Glomerular visceral epithelial cell (primary cell): ENCODE measurements at regions not wholly inside any gene's neighbourhood (a gene's known extent, or its start where the extent isn't known, plus 50 kb on each side); places are given as distances from the start of the nearest gene placed in this dataset.
A peak's percentile ranks its signal among the peaks of the same experiment; 100 is the strongest.
"Not testable (repeated sequence)": the region's sequence is repeated elsewhere in the genome, so short reads cannot be mapped to it uniquely, and the experiment has no call there.

Experiments
- DNase-seq: peaks from one replicate; pipeline ENCODE4 v3.0.0-alpha.2; 2016; ENCODE audit errors: extremely low spot score

DNA sequence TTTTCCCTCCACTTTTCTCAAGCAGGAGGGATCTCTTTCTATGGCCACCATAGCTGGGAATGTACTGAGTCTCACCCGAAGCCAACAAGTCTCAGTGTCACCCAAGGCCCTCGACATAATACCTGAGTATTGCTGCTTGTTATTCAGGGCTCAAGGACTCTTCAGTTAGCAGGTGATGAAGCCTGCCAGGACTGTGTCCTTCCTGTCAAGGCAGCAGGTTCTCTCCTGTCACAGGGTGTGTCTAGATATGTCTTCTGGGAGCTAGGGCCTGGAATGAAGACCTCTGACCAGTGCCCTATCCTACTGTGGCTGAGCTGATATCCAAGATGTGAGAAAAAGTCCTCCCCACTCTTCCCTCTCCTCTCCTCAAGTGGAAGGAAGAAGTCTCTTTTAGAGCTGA lies 391.0 kb upstream of the DIPK2B start:
- no peak for DNase-seq

DNA sequence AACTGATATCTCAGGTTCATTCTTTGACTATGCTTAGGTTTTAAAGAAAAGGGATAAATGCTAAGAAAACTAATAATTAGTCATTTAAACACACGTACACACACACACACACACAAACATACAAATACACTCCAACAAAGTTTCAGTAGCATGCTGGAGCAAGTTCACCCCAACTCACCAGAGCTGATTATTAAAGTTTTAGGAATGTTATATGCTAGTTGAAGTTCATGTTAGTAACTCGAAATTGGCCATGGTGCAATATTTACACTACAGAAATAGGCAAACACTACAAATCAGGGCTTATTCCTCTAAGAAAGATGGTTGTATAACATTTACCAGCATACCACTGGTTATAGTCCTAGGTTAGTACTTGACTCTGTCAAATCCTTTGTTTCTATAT lies 384.0 kb upstream of the DIPK2B start:
- no peak for DNase-seq

DNA sequence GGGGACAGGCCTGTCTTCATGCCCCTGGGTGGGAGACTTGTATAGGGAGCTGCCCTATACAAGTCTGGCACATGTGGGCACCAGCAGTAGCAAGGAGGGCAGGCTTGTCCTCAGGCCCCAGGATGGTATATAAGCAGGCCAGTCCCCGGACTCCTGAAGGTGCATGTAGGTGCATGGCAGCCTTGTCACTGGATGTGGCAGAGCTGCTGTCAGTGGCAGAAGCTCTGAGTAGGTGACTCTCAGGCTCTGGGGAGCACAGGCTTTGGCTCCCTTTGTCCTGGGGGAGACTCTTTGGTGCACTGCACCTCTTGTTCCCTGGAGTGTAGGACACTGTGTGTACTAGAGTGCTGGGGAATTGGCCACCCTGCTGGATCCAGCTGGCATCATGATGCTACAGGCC lies 376.7 kb upstream of the DIPK2B start:
- DNase-seq = no peak

DNA sequence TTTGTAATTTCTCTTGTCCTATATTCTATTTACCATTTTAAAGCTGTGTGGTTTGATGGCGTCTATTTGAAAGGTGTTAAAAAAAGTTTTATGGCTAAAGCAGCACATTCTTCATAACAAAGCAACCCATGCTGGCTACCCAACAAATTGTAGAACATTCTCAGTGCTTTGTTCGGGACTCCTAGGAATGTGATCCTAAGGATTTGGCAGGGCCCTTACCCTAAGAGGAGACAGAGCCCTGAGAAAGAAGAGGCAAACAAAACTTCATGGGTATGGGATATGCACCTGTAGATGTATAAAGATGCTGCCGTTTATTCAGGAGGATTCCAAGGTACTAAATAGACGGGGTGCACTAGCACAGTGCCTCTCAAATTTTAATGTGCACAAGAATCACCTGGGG lies 370.8 kb upstream of the DIPK2B start:
- no peak for DNase-seq

DNA sequence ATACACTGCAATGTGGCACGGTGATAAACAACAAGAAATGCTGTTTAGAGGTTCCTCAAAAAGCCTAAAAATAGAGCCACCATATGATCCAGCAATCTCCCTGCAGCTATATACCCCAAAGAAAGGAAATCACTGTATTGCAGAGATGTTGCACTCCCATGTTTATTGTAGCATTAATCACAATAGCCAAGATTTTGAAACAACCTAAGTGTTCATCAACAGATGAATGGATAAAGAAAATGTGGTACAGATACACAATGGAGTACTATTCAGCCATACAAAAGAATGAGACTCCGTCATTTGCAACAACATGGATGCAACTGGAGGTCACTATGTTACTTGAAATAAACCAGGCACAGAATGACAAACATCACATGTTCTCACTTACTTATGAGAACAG lies 365.8 kb upstream of the DIPK2B start:
- no peak for DNase-seq

DNA sequence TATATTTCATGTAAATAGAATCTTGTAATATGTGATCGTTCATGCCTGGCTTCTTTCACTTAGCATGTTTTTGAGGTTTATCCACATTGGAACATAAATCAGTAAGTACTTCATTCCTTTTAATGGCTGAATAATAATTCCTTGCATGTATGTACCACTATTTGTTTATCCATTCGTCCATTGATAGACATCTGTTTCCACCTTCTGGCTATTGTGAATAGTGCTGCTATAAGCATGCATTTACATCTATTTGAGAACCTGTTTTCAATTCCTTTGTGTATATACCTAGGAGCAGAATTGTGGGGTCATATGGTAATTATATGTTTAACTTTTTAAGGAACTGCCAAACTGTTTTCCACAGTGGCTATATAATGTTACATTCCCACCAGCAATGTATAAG lies 356.7 kb upstream of the DIPK2B start:
- no peak for DNase-seq

- no peak for DNase-seq
These were observed 354.1 kb upstream of the DIPK2B start for GRCh38 chrX:45554736-45555135.

DNA sequence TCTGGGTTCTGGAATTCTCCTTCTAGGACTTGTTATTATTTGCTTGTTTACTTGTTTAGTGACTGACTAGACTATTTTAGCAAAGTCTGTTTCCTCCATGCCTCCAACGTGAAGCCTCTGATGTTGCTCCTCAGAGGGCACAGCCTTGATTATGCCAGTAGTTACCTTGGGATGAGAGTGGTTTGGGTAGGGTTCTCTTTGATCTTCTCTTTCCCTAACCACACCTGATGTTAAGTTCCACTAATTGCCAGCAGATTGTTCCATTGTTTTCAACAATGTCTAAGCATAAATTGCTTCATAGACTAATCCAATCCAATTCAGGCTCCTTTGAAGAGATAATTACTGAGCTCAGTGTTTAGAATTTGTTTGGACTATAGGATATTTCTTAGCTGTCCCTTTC lies 352.7 kb upstream of the DIPK2B start:
- DNase-seq = no peak

DNA sequence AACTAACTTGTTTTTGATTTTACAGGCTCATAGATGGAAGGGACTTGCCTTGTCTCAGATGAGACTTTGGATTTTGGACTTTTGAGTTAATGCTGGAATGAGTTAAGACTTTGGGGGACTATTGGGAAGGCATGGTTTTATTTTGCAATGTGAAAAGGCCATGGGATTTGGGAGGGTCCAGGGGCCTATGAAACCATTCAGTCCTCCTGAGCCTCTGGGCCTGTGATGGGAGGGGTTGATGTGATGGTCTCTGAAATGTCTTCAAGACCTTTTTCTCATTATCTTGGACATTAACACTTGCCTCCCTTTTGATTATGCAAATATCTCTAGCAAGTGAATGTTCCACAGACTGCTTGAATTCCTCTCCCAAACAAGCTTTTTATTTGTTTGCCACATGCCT lies 346.0 kb upstream of the DIPK2B start:
- not testable (repeated sequence) for DNase-seq

DNA sequence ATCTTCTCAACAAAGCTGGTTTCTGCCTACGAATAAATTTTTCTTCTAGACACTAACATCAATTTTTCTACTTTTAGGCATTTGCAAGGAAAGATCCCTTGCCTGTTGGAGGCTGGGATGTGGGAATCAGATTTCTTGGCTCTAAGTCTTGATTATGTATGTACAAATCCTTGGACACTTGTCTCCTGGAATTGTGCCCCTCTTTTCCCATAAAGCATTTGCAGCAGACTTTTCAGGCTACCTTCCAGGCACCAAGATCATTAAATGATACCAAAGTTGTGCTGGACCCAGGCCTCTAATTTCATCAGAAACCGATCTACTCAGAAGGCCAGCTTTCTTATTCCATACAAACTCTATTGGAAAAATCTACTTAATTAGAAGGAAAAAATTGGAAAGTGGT lies 339.5 kb upstream of the DIPK2B start:
- DNase-seq = no peak

- no peak for DNase-seq
These were observed 337.3 kb upstream of the DIPK2B start for GRCh38 chrX:45537936-45538335.

- DNase-seq = no peak
These were observed 327.2 kb upstream of the DIPK2B start for GRCh38 chrX:45527834-45528233.

DNA sequence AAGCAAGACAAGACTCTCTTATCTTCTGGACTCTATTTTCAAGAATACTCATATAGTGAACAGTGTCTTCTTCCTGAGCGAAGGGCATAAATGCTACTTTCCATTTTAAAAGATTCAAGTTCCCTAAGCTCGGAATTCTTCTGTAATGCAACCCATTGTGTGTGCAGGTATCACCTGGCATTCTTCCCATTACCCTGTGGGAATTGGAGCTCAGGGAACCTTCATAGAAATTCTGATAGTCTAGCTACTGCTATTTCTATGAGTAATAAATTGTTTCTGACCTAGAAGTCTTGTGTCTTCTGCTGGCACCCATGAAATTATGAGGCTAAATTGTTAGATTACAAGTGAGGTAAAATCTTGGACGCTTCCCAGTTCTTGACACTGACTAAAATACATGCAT lies 324.1 kb upstream of the DIPK2B start:
- no peak for DNase-seq

DNA sequence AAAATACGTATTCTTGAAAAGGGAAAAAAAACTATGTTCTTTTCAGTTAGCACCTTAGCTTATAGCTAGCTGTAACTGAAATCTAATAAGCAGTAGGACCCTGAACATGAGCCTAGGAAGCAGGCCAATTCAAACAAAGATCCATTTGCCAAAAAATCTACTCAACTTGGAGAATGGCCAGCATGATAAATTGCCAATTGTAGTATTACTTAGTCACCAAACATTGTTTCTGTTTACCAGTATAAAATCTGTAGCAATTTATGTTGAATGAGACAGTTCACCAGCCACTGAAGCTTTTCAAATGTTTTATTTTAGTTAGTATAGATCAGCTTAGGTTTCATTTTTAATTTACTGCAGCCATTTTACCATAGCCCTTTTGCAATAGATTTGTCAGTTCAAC lies 323.6 kb upstream of the DIPK2B start:
- no peak for DNase-seq

DNA sequence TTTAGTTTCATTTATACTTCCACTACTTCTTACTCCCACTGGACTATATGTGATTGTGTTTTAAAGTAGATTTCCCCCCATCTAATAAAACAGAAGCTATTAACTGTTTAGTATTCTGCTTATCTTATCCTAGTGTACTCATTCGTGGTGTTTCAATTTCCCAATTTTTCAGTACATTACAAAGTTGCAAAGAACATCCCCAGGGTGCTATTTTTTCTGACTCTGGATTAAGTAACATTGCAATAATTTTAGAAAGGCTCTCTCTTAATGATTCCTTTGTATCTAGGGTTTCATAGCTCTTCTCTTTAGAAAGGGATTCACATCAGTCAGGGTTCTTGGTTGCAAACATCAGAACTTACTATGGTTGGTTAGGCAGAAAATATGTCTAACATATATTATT lies 317.9 kb upstream of the DIPK2B start:
- DNase-seq = no peak

GRCh38 chrX:45517090-45517973 lies 316.7 kb upstream of the DIPK2B start:
- peak; percentile 48 for DNase-seq

DNA sequence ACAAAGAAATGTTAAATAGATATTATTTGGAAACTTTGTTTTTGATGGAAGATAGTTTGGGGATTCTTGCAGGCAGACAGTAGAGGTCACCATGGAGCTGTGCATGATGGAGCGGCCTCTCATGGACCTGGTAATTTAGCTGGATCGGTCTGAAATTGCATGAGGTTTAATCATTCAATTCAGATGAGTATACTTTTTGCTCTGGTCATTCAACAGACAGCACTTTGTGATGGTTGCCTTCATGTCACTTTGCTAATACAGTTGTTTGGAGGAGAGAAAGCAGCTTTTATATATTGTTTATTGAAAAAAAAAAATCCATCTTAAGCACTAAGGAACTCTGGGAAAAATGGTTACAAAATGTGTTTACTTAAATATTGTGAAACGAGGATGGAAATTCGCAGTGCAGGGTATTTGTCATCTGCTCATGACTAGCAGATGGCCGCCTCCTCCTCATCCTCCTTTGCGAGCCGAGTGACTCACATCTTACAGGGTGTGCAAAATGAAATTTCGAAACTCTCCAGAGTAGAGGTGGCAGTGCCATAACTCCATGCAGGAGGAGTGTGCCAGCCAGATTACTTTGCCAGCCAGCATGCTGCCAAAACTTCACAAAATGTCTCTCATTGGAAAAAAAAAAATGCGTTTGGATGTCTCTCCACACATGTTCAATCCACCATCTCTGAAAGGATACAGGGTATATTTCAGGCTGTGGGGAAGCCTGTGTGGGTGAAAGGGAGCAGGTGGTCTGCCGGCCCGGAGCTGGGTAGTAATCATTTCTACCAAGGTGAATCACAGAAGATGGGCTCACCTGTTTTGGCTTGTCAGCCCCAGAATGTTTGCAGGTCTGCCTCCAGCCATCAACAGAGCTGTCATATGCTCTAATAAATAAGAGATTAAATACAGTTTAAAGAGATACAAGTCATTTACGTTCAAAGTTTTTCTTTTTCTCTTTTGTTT lies 314.9 kb upstream of the DIPK2B start:
- peak; percentile 84 for DNase-seq

GRCh38 chrX:45513042-45513441 lies 312.4 kb upstream of the DIPK2B start:
- DNase-seq = no peak

GRCh38 chrX:45508454-45508853 lies 307.8 kb upstream of the DIPK2B start:
- no peak for DNase-seq

GRCh38 chrX:45506149-45506730 lies 305.6 kb upstream of the DIPK2B start:
- DNase-seq = no peak

DNA sequence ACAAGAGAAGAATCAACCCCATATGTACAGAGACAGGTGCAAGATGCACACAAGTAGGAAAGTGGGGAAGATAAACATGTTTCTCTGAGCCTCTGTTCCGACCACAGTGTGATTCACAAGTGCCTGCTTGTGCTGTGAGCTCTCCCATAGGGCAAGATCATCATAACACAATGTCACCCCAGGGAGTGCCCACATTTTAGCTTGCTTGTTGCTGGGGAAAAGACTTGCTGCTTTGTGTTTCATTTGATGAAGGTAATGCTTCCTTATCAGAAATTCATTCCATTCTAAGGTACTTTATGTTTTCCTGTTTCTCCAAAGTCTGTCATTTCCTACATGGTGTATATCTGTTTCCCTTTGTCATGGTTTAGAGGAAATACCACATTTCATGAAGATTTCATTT lies 304.5 kb upstream of the DIPK2B start:
- peak; percentile 51 for DNase-seq

GRCh38 chrX:45503787-45504362 lies 303.2 kb upstream of the DIPK2B start:
- not testable (repeated sequence) for DNase-seq
